WTC11 (cell line): ENCODE measurements at regions not wholly inside any gene's neighbourhood (a gene's known extent, or its start where the extent isn't known, plus 50 kb on each side); places are given as distances from the start of the nearest gene placed in this dataset.

Source experiments
- ATF6 ChIP-seq: sonication (generic); formaldehyde crosslinking; IDR thresholded peaks from 2 replicates; pipeline ENCODE4 v1.8.1; 2023; ENCODE audit warnings: mild to moderate bottlenecking, missing genetic modification reagents
- ESRRA ChIP-seq: sonication (generic); formaldehyde crosslinking; IDR thresholded peaks from 2 replicates; pipeline ENCODE4 v1.8.1; 2022; ENCODE audit warnings: mild to moderate bottlenecking, missing genetic modification reagents, borderline replicate concordance
- FOXP4 ChIP-seq: sonication (generic); formaldehyde crosslinking; IDR thresholded peaks from 2 replicates; pipeline ENCODE4 v1.8.0; 2022; ENCODE audit warnings: mild to moderate bottlenecking, missing genetic modification reagents
- GABPB1 ChIP-seq: sonication (generic); formaldehyde crosslinking; IDR thresholded peaks from 2 replicates; pipeline ENCODE4 v1.8.1; 2023; ENCODE audit warnings: mild to moderate bottlenecking, missing genetic modification reagents
- NR2C2 ChIP-seq: sonication (generic); formaldehyde crosslinking; IDR thresholded peaks from 2 replicates; pipeline ENCODE4 v1.8.0; 2022; ENCODE audit warnings: mild to moderate bottlenecking, missing genetic modification reagents
- TP53 ChIP-seq: sonication (generic); formaldehyde crosslinking; IDR thresholded peaks from 2 replicates; pipeline ENCODE4 v1.8.1; 2023; ENCODE audit warnings: mild to moderate bottlenecking, missing genetic modification reagents
- ZNF232 ChIP-seq: sonication (generic); formaldehyde crosslinking; IDR thresholded peaks from 2 replicates; pipeline ENCODE4 v1.8.0; 2022; ENCODE audit warnings: mild to moderate bottlenecking, missing genetic modification reagents
- ZNF416 ChIP-seq: fragments of 250-450 bp; sonication (Bioruptor Pico); IDR thresholded peaks from 2 replicates; pipeline ENCODE4 v1.9.0; 2021; ENCODE audit warnings: mild to moderate bottlenecking, inconsistent platforms
- TF ChIP-seq, protein P1 (sequence below): fragments of 250-450 bp; sonication (Bioruptor Pico); IDR thresholded peaks from 2 replicates; pipeline ENCODE4 v2.1.2; 2022; ENCODE audit warnings: mild to moderate bottlenecking, moderate library complexity
- TF ChIP-seq, protein P2 (sequence below): sonication (generic); formaldehyde crosslinking; IDR thresholded peaks from 2 replicates; pipeline ENCODE4 v1.8.0; 2022; ENCODE audit warnings: mild to moderate bottlenecking, missing genetic modification reagents
- TF ChIP-seq, protein P3 (sequence below): fragments of 200-600 bp; IDR thresholded peaks from 2 replicates; pipeline ENCODE4 v1.8.0; 2022; ENCODE audit warnings: antibody characterized with exemption
- TF ChIP-seq, protein P4 (sequence below): sonication (generic); formaldehyde crosslinking; IDR thresholded peaks from 2 replicates; pipeline ENCODE4 v1.8.1; 2022; ENCODE audit warnings: low read depth, missing genetic modification reagents, borderline replicate concordance
- TF ChIP-seq, protein P5 (sequence below): sonication (generic); formaldehyde crosslinking; IDR thresholded peaks from 2 replicates; pipeline ENCODE4 v1.8.0; 2022; ENCODE audit warnings: mild to moderate bottlenecking, missing genetic modification reagents

- TF ChIP-seq FOXP4 (CRISPR knock-in tag) (no peak), NR2C2 (CRISPR knock-in tag) (no peak), TP53 (no peak), ESRRA (CRISPR knock-in tag) (no peak), ATF6 (CRISPR knock-in tag) (no peak), ZNF416 (CRISPR knock-in tag) (no peak), ZNF232 (CRISPR knock-in tag) (no peak), GABPB1 (no peak)
- TF ChIP-seq, protein P1, sequence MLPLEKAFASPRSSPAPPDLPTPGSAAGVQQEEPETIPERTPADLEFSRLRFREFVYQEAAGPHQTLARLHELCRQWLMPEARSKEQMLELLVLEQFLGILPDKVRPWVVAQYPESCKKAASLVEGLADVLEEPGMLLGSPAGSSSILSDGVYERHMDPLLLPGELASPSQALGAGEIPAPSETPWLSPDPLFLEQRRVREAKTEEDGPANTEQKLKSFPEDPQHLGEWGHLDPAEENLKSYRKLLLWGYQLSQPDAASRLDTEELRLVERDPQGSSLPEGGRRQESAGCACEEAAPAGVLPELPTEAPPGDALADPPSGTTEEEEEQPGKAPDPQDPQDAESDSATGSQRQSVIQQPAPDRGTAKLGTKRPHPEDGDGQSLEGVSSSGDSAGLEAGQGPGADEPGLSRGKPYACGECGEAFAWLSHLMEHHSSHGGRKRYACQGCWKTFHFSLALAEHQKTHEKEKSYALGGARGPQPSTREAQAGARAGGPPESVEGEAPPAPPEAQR (CRISPR knock-in tag) = no peak
- TF ChIP-seq, protein P2, sequence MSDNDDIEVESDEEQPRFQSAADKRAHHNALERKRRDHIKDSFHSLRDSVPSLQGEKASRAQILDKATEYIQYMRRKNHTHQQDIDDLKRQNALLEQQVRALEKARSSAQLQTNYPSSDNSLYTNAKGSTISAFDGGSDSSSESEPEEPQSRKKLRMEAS (CRISPR knock-in tag) = no peak
- TF ChIP-seq, protein P3, sequence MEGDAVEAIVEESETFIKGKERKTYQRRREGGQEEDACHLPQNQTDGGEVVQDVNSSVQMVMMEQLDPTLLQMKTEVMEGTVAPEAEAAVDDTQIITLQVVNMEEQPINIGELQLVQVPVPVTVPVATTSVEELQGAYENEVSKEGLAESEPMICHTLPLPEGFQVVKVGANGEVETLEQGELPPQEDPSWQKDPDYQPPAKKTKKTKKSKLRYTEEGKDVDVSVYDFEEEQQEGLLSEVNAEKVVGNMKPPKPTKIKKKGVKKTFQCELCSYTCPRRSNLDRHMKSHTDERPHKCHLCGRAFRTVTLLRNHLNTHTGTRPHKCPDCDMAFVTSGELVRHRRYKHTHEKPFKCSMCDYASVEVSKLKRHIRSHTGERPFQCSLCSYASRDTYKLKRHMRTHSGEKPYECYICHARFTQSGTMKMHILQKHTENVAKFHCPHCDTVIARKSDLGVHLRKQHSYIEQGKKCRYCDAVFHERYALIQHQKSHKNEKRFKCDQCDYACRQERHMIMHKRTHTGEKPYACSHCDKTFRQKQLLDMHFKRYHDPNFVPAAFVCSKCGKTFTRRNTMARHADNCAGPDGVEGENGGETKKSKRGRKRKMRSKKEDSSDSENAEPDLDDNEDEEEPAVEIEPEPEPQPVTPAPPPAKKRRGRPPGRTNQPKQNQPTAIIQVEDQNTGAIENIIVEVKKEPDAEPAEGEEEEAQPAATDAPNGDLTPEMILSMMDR = no peak
- TF ChIP-seq, protein P4, sequence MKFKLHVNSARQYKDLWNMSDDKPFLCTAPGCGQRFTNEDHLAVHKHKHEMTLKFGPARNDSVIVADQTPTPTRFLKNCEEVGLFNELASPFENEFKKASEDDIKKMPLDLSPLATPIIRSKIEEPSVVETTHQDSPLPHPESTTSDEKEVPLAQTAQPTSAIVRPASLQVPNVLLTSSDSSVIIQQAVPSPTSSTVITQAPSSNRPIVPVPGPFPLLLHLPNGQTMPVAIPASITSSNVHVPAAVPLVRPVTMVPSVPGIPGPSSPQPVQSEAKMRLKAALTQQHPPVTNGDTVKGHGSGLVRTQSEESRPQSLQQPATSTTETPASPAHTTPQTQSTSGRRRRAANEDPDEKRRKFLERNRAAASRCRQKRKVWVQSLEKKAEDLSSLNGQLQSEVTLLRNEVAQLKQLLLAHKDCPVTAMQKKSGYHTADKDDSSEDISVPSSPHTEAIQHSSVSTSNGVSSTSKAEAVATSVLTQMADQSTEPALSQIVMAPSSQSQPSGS (CRISPR knock-in tag) = no peak
- TF ChIP-seq, protein P5, sequence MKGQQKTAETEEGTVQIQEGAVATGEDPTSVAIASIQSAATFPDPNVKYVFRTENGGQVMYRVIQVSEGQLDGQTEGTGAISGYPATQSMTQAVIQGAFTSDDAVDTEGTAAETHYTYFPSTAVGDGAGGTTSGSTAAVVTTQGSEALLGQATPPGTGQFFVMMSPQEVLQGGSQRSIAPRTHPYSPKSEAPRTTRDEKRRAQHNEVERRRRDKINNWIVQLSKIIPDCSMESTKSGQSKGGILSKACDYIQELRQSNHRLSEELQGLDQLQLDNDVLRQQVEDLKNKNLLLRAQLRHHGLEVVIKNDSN (CRISPR knock-in tag) = no peak
Measured at GRCh38 chr6:140082867-140083297, 708.4 kb upstream of the CITED2 start.
